Gastroesophageal sphincter (tissue), 3 donors: ENCODE measurements at regions not wholly inside any gene's neighbourhood (a gene's known extent, or its start where the extent isn't known, plus 50 kb on each side); places are given as distances from the start of the nearest gene placed in this dataset.

ENCODE experiments used
- CTCF ChIP-seq, 4 experiments: fragments of 200-600 bp in 2 of 4; fragments of 450-650 bp in 2 of 4; sonication (generic) in 1 of 4; IDR thresholded peaks; one replicate each; pipeline ENCODE4 v1.5.1; 2017 to 2019; ENCODE audit warnings: antibody characterized with exemption in 4 of 4, mild to moderate bottlenecking in 2 of 4, moderate library complexity in 2 of 4
- EP300 ChIP-seq: sonication (generic); formaldehyde crosslinking; IDR thresholded peaks from one replicate; pipeline ENCODE4 v1.6.1; 2017; ENCODE audit warnings: antibody characterized with exemption, mild to moderate bottlenecking
- POLR2A ChIP-seq, 2 donors: fragments of 450-650 bp; IDR thresholded peaks; one replicate each; pipeline ENCODE4 v1.6.1; 2017; ENCODE audit warnings: antibody characterized with exemption in 2 of 2, mild to moderate bottlenecking in 2 of 2, moderate library complexity in 1 of 2
- POLR2AphosphoS5 ChIP-seq: sonication (generic); formaldehyde crosslinking; IDR thresholded peaks from one replicate; pipeline ENCODE4 v1.6.1; 2017; ENCODE audit warnings: antibody characterized with exemption

GRCh38 chr2:156784020-156784701 lies 348.0 kb downstream of the GPD2 start:
- TF ChIP-seq POLR2AphosphoS5: no peak
- no peak for TF ChIP-seq CTCF (IDR thresholded peaks at IDR 0.05)
- TF ChIP-seq EP300: no peak
- no peak for TF ChIP-seq POLR2A (IDR thresholded peaks at IDR 0.05)
